ENCODE measurements at regions not wholly inside any gene's neighbourhood (a gene's known extent, or its start where the extent isn't known, plus 50 kb on each side); places are given as distances from the start of the nearest gene placed in this dataset.

GRCh38 chr19:27833031-27833430 lies 1379.9 kb downstream of the UQCRFS1 start:
- TF ChIP-seq POLR2A (IDR thresholded peaks at IDR 0.05; ENCODE audit: low read depth, low read length) = no peak
- no peak for TF ChIP-seq TAF1 (IDR thresholded peaks at IDR 0.05; ENCODE audit: low read depth, low read length)
- no peak for TF ChIP-seq POLR2AphosphoS5 (IDR thresholded peaks at IDR 0.05; ENCODE audit: low read depth, low read length)
- TF ChIP-seq POU2F2 (IDR thresholded peaks at IDR 0.05; ENCODE audit: low read depth, low read length) = no peak

Measured in GM12891 (cell line).